ENCODE measurements at regions not wholly inside any gene's neighbourhood (a gene's known extent, or its start where the extent isn't known, plus 50 kb on each side); places are given as distances from the start of the nearest gene placed in this dataset.

DNA sequence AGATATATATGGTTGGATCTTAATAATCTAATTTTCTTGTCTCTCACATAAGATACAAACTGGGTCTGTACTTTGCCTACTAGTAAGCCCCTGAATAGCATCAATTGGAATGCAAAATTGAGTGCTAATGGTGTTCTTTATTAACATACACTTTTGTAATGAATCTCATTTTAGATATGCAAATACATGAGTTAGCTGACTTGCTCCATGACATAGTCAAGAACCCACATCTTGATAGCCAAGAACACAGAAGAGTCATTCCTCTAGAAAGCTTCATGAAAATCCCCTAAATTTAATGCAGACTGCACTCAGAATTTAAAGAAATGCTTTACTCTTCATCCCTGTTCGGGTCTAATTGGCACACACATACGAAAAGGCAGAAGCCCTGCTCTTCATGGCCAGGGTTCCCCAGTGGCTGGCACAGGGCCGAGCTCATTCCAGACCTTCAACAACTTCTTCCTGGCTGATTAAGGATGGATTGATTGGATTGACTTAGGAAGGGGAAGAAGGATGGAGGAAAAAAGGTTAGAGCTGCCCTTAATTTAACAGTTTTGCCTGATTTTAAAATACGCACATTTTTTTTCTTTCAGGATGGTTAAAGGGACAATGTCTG lies 431.1 kb upstream of the KLF6 start:
- no peak for DNase-seq

GRCh38 chr10:4215485-4215884 lies 430.5 kb upstream of the KLF6 start:
- DNase-seq, result no peak

DNA sequence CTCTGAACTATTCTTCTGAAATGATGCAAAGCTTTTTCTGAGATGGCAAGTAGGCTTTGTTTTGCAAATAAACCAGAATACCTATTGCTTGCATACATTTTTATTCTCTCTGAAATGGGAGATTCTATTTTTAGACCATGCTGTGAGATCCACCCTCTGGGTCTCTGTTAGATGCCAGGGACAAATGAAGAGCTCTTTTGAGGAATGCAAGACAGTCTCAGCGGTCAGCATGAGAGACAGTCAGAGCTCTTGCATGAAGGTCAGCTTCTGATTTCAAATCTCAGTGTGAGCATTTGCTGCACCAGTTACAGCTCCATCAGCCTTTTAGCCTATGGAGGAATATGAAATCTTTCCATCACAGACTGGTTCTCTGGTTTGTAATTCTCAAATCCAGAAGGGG lies 429.9 kb upstream of the KLF6 start:
- DNase-seq, result no peak

DNA sequence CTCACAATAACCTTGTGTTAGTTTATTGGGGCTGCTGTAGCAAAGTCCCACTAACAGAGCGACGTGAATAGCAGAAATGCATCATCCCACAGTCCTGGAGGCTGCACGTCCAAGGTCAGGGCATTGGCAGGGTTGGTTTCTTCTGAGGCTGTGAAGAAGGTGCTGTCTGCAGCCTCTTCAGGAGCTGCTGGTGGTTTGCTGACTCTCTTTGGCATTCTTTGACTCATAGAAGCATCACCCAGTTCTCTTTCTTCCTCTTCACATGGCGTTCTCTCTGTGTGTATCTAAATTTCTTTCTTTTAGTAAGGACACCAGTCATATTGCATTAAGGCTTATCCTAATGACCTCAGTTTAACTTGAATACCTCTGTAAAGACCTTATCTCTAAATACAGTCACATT lies 428.4 kb upstream of the KLF6 start:
- no peak for DNase-seq

DNA sequence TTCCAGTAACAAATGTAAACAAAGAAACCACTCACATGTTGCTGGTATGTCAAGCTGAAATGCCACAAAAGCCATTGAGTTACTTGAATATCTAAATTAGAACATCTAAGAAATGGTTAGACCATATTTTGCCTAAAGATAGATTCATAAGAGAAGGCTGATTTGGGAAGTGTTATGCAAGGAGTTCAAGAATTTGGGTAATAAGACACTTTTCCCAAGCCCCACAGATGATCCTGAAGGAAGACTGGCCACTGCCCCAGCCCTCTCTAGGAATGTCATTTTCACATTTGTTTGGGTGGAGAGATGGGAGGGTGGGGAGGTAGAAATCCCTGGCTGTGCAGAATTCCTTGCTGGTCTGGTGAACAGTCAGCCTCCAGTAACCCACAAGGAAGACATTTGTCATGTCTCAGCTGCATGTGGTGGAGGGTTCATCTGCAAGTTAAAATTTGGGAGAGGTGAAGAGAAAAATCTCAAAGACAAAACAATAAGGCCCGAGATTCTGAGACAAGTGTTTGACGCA lies 427.2 kb upstream of the KLF6 start:
- DNase-seq, result no peak

- no peak for DNase-seq
Measured at GRCh38 chr10:4208499-4208898, 423.5 kb upstream of the KLF6 start.

DNA sequence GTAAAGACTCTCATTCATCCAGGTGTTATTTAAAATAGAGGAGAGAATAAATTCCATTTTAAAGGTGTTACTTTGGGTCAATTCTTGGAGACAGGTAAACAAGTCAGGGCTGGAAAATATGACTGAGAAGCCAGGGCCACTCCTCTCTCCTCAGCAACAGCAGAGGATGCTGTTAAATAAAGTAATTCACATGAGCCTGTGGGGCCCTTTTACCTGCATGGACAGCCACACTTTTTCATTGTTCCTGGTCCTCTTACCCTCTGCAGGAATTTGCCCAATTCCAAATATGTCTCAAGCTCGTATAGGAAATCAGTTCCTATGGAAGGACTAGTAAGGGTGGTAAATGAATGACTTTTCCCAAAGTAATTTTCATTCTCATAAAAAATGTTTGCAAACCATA lies 420.1 kb upstream of the KLF6 start:
- DNase-seq, result no peak

- no peak for DNase-seq
Measured at GRCh38 chr10:4202938-4203337, 417.9 kb upstream of the KLF6 start.

DNA sequence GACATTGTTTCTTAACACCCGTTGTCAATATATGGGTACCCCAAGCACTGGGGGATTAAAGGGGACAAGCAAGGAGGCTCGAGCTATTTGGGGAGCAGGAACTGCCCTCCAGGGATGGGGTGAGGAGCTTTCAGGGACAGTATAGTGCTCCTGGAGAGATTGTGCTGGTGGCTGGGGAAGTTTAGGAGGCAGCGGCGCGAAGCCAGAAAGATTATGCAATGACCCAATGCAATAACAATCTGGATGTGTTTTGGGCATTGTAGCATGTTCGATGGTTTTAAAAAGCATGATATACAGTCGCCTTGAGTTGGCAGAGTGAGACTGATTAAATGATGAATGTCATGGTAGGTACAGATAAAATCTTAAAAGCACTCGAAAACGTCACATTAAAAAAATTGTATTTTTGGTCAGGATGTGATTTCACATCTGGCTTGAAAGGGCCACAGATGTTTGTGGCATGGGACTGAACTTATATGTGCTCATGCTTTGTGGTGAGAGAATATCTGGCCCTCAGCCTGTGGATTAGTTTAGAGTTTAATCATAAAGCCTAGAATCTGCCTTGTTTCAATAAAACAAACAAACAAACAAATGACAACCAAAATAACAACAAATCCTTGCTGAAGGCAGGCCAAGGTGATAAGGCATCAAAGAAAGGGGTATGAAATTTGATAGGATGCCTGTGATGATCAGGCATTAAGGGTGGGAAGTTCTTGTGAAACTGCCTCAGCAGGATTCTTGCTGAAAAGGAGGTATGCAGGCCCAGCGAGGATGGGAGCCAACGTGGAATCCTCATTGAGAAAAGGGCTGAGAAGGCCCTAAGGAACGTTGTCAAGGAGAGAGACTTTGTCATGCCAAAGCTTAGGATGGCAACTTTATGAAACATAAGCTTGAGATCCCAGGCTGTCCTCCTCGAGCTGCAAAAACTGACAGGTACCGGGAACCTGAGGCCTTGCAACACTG lies 417.1 kb upstream of the KLF6 start:
- no peak for DNase-seq

DNA sequence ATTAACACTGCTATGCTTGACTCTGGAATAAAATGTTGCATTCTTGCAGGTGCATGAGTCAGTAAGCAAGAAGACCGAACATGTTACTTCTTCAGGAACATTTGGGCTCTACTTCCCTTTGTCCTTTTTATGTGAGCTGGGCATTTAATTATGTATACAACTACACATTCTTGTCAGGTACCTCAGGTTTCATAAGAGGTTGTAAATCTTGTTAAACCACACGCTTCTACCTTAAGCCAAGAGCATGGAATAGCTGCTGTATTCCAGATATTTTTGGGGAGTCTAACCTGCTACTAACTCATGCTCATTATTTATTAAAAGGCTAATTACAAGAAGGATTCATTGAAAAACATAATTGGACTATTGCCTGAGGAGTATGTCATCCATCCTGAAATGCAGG lies 414.2 kb upstream of the KLF6 start:
- DNase-seq, result no peak

- DNase-seq, result no peak
Measured at GRCh38 chr10:4198216-4198615, 413.2 kb upstream of the KLF6 start.

GRCh38 chr10:4197676-4198075 lies 412.7 kb upstream of the KLF6 start:
- DNase-seq, result no peak

- no peak for DNase-seq
Measured at GRCh38 chr10:4196771-4197390, 411.9 kb upstream of the KLF6 start.

GRCh38 chr10:4196183-4196582 lies 411.2 kb upstream of the KLF6 start:
- DNase-seq, result no peak

DNA sequence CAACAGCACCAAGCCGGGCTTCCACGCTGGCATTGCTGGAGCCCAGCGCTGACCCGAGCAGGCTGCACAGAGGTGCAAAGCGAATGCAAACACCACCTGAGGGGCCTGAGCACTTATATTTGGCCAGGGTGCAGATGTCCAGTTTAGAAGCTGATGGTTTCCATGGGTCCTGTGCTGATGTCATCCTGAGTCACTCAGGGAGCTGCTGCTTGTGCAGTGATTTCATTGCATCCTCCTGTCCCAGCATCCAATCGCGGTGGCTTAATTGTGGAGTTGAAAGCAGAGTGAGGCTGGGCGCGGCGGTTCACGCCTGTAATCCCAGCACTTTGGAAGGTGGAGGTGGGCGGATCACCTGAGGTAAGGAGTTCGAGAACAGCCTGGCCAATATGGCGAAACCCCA lies 410.2 kb upstream of the KLF6 start:
- DNase-seq, result no peak

DNA sequence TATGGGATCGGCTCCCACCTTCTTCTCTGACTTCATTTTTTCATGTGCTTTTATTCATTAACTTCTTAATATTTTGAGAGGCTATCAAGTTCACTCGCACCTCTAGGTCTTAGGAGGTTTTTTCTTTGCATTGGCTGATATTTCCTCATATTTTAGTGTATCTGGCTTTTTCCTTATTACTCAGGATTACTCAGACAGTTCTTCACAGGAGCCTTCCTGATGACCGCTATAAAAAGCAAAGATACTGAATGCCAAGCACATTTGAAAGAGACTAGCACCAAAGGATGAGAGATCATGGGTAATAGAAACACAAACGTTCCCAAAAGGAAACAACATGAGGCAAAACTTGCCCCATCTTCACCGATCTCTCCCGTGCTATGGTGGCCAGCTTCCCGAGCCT lies 409.2 kb upstream of the KLF6 start:
- DNase-seq, result no peak

GRCh38 chr10:4191894-4192293 lies 406.9 kb upstream of the KLF6 start:
- DNase-seq, result no peak

- no peak for DNase-seq
Measured at GRCh38 chr10:4191354-4191753, 406.3 kb upstream of the KLF6 start.

DNA sequence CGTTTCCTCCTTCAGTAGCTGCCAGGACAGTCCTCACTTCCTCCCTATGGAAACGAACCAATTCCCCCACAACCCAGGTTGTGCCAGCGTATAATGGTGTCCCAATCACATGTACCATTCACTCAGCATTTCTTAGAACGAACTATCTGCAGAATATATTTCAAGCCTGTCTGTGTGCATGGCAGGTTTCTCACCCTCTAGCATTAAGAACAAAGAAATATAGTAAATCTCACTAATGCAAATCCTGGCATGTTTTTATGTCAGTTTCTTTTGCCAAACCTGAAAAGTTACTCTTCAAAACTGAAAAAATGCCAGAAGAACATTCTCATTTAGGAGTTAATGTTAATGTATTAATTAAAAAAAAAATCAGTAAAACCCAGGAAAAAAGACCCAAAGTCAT lies 405.9 kb upstream of the KLF6 start:
- no peak for DNase-seq

- no peak for DNase-seq
Measured at GRCh38 chr10:4189281-4189680, 404.3 kb upstream of the KLF6 start.

GRCh38 chr10:4188406-4188805 lies 403.4 kb upstream of the KLF6 start:
- no peak for DNase-seq

GRCh38 chr10:4186849-4187540 lies 402.0 kb upstream of the KLF6 start:
- DNase-seq, result no peak

GRCh38 chr10:4183761-4184261 lies 398.8 kb upstream of the KLF6 start:
- no peak for DNase-seq

All from activated CD4-positive, CD25-positive, alpha-beta regulatory T cell treated with anti-CD3 and anti-CD28 coated beads, Interleukin-2, amount 50 U/mL, for 72 hours (primary cell).